Suprapubic skin (tissue), 4 donors: ENCODE measurements at regions not wholly inside any gene's neighbourhood (a gene's known extent, or its start where the extent isn't known, plus 50 kb on each side); places are given as distances from the start of the nearest gene placed in this dataset.

Experiments
- CTCF ChIP-seq, 2 donors: fragments of 200-600 bp in 1 of 2; fragments of 450-650 bp in 1 of 2; sonication (generic) in 1 of 2; IDR thresholded peaks; one replicate each; pipeline ENCODE4 v1.5.1; 2016 to 2019; ENCODE audit warnings: antibody characterized with exemption in 2 of 2, mild to moderate bottlenecking in 1 of 2, moderate library complexity in 1 of 2
- EP300 ChIP-seq: sonication (generic); formaldehyde crosslinking; IDR thresholded peaks from one replicate; pipeline ENCODE4 v1.6.1; 2017; ENCODE audit warnings: antibody characterized with exemption
- POLR2A ChIP-seq, 2 donors: fragments of 450-650 bp; IDR thresholded peaks; one replicate each; pipeline ENCODE4 v1.6.1; 2017; ENCODE audit warnings: antibody characterized with exemption in 2 of 2, mild to moderate bottlenecking in 2 of 2, moderate library complexity in 2 of 2
- POLR2AphosphoS5 ChIP-seq, 3 donors: sonication (generic); formaldehyde crosslinking; IDR thresholded peaks; one replicate each; pipeline ENCODE4 v1.6.1; 2017; ENCODE audit warnings: antibody characterized with exemption in 3 of 3

GRCh38 chr18:68387246-68387645 lies 327.7 kb downstream of the TMX3 start:
- TF ChIP-seq CTCF (IDR thresholded peaks at IDR 0.05) (no peak), POLR2A (IDR thresholded peaks at IDR 0.05) (no peak), POLR2AphosphoS5 (IDR thresholded peaks at IDR 0.05) (no peak), EP300 (no peak)
